Mesenchymal stem cell (in vitro differentiated cells and primary cell): ENCODE measurements at regions not wholly inside any gene's neighbourhood (a gene's known extent, or its start where the extent isn't known, plus 50 kb on each side); places are given as distances from the start of the nearest gene placed in this dataset.
"Not testable (repeated sequence)": the region's sequence is repeated elsewhere in the genome, so short reads cannot be mapped to it uniquely, and the experiment has no call there.

Source experiments
- DNase-seq: peaks from one replicate; pipeline ENCODE4 v3.0.0-alpha.2; 2013
- H2AFZ ChIP-seq: one replicate; pipeline ENCODE4 v1.6.1; 2013; ENCODE audit warnings: low read depth, mild to moderate bottlenecking, control low read depth, inconsistent platforms, low read length, moderate library complexity
- H2AK5ac ChIP-seq: 2 replicates; pipeline ENCODE4 v1.6.1; 2013; ENCODE audit warnings: low read length, moderate library complexity, mild to moderate bottlenecking, inconsistent platforms; ENCODE audit not compliant: severe bottlenecking
- H2BK120ac ChIP-seq: one replicate; pipeline ENCODE4 v1.6.1; 2013; ENCODE audit warnings: low read depth, mild to moderate bottlenecking, inconsistent platforms, low read length, moderate library complexity
- H2BK12ac ChIP-seq, 2 experiments: one replicate each; pipeline ENCODE4 v1.6.1; 2013; ENCODE audit warnings: inconsistent platforms in 2 of 2, low read length in 2 of 2, mild to moderate bottlenecking in 2 of 2, moderate library complexity in 2 of 2, control low read depth in 1 of 2
- H2BK15ac ChIP-seq: one replicate; pipeline ENCODE4 v1.6.1; 2013; ENCODE audit warnings: mild to moderate bottlenecking, low read depth, inconsistent platforms; ENCODE audit not compliant: poor library complexity, severe bottlenecking
- H2BK5ac ChIP-seq: 2 replicates; pipeline ENCODE4 v1.6.1; 2013; ENCODE audit warnings: low read depth, mild to moderate bottlenecking, low read length, control low read depth, inconsistent platforms; ENCODE audit not compliant: poor library complexity, severe bottlenecking
- H3K14ac ChIP-seq, 2 experiments: one replicate each; pipeline ENCODE4 v1.6.1; 2013; ENCODE audit warnings: inconsistent platforms in 2 of 2, low read length in 2 of 2, control low read depth in 1 of 2, mild to moderate bottlenecking in 1 of 2, moderate library complexity in 1 of 2
- H3K18ac ChIP-seq, 2 experiments: one replicate each; pipeline ENCODE4 v1.6.1; 2013; ENCODE audit warnings: inconsistent platforms in 2 of 2, low read length in 2 of 2, control low read depth in 1 of 2, low read depth in 1 of 2, mild to moderate bottlenecking in 1 of 2
- H3K23ac ChIP-seq, 2 experiments: one replicate each; pipeline ENCODE4 v1.6.1; 2013; ENCODE audit warnings: inconsistent platforms in 2 of 2, low read length in 2 of 2, mild to moderate bottlenecking in 2 of 2, moderate library complexity in 2 of 2, control low read depth in 1 of 2
- H3K27ac ChIP-seq: 2 replicates; pipeline ENCODE4 v1.5.1; 2013; ENCODE audit warnings: mild to moderate bottlenecking, moderate library complexity, low read length, control low read depth, inconsistent platforms; ENCODE audit not compliant: poor library complexity, severe bottlenecking
- H3K27me3 ChIP-seq, 2 experiments: 2 replicates each; pipeline versions ENCODE4 v1.6.1 to v1.7.0; 2013; ENCODE audit warnings: low read length in 2 of 2, mild to moderate bottlenecking in 2 of 2, moderate library complexity in 2 of 2, control low read depth in 1 of 2, inconsistent platforms in 1 of 2; ENCODE audit not compliant: control insufficient read depth in 1 of 2, insufficient read depth in 1 of 2
- H3K36me3 ChIP-seq, 2 experiments: 2 replicates each; pipeline versions ENCODE4 v1.6.1 to v1.7.0; 2013; ENCODE audit warnings: low read length in 2 of 2, control low read depth in 1 of 2, inconsistent platforms in 1 of 2, low read depth in 1 of 2, mild to moderate bottlenecking in 1 of 2; ENCODE audit not compliant: insufficient read depth in 2 of 2, control insufficient read depth in 1 of 2
- H3K4ac ChIP-seq, 2 experiments: one replicate each; pipeline ENCODE4 v1.6.1; 2013; ENCODE audit warnings: inconsistent platforms in 2 of 2, low read length in 2 of 2, mild to moderate bottlenecking in 2 of 2, moderate library complexity in 2 of 2, control low read depth in 1 of 2, low read depth in 1 of 2
- H3K4me1 ChIP-seq: 2 replicates; pipeline ENCODE4 v1.6.1; 2013; ENCODE audit warnings: low read depth, low read length, control low read depth; ENCODE audit not compliant: control insufficient read depth, insufficient read depth
- H3K4me2 ChIP-seq: 2 replicates; pipeline ENCODE4 v1.6.1; 2013; ENCODE audit warnings: low read length, mild to moderate bottlenecking, inconsistent platforms; ENCODE audit not compliant: poor library complexity, severe bottlenecking
- H3K4me3 ChIP-seq, 2 experiments: 2 replicates each; pipeline versions ENCODE4 v1.5.1 to v1.7.0; 2013; ENCODE audit warnings: low read length in 2 of 2, mild to moderate bottlenecking in 2 of 2, control low read depth in 1 of 2, low read depth in 1 of 2; ENCODE audit not compliant: insufficient read depth in 1 of 2
- H3K79me1 ChIP-seq: replicated peaks from 2 replicates; pipeline ENCODE4 v1.6.1; 2013; ENCODE audit warnings: mild to moderate bottlenecking, control low read depth, low read length, inconsistent platforms; ENCODE audit not compliant: poor library complexity, severe bottlenecking
- H3K9ac ChIP-seq: 2 replicates; pipeline ENCODE4 v1.7.0; 2013; ENCODE audit warnings: mild to moderate bottlenecking, low read length, moderate library complexity
- H3K9me3 ChIP-seq: 2 replicates; pipeline ENCODE4 v1.7.0; 2013; ENCODE audit warnings: mild to moderate bottlenecking, low read length; ENCODE audit not compliant: control insufficient read depth
- H4K8ac ChIP-seq: one replicate; pipeline ENCODE4 v1.6.1; 2013; ENCODE audit warnings: inconsistent platforms, mild to moderate bottlenecking, low read length, moderate library complexity
- H4K91ac ChIP-seq: one replicate; pipeline ENCODE4 v1.6.1; 2013; ENCODE audit warnings: mild to moderate bottlenecking, low read length, inconsistent platforms
- WGBS: methylation state at CpG from one replicate; pipeline ENCODE4 v1.1.7; 2013; ENCODE audit warnings: mixed read lengths; 5-methylcytosine and 5-hydroxymethylcytosine counted together

DNA sequence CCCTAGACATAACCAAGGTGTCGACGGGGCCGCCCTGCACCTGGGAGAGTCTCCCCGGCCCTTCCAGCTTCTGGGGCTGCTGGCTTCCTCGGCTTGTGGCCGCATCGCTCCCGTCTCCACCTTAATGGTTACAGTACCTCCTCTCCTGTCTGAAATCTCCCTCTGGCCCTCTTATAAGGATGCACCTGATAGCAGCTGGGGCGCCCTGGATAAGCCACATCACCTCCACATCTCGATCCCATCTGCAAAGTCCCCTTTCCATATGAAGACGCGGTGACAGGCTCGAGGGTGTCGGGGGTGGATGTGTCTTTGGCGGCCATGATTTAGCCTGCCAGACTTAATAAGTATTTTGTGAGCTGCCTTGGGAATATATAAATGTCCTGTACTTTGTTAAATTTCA, 169.0 kb downstream of the NPIPB11 start:
- not testable (repeated sequence) for H3K4me2 ChIP-seq, H3K27ac ChIP-seq, H3K36me3 ChIP-seq, H3K4ac ChIP-seq, H3K9me3 ChIP-seq, H2AFZ ChIP-seq, DNase-seq, H3K27me3 ChIP-seq, H2BK15ac ChIP-seq, H3K23ac ChIP-seq, H3K4me1 ChIP-seq, H3K18ac ChIP-seq, H3K9ac ChIP-seq, H2BK120ac ChIP-seq, H2BK12ac ChIP-seq, H4K91ac ChIP-seq, H3K4me3 ChIP-seq, H2AK5ac ChIP-seq, H4K8ac ChIP-seq, H3K79me1 ChIP-seq, H3K14ac ChIP-seq, H2BK5ac ChIP-seq
- 90% methylated on average over 14 of the region's 15 CpGs for WGBS

GRCh38 chr16:29237023-29237422, 169.5 kb downstream of the NPIPB11 start:
- not testable (repeated sequence) for H2BK5ac ChIP-seq, H3K4ac ChIP-seq, H3K4me2 ChIP-seq, H4K8ac ChIP-seq, H2BK120ac ChIP-seq, H3K36me3 ChIP-seq, H3K14ac ChIP-seq, H3K4me3 ChIP-seq, H3K9me3 ChIP-seq, H3K18ac ChIP-seq, H3K4me1 ChIP-seq, H3K9ac ChIP-seq, H3K27me3 ChIP-seq, H4K91ac ChIP-seq, H2AK5ac ChIP-seq, H3K79me1 ChIP-seq, H2AFZ ChIP-seq, DNase-seq, H2BK12ac ChIP-seq, H3K27ac ChIP-seq, H3K23ac ChIP-seq, H2BK15ac ChIP-seq
- 93% methylated on average over 24 of the region's 30 CpGs for WGBS

DNA sequence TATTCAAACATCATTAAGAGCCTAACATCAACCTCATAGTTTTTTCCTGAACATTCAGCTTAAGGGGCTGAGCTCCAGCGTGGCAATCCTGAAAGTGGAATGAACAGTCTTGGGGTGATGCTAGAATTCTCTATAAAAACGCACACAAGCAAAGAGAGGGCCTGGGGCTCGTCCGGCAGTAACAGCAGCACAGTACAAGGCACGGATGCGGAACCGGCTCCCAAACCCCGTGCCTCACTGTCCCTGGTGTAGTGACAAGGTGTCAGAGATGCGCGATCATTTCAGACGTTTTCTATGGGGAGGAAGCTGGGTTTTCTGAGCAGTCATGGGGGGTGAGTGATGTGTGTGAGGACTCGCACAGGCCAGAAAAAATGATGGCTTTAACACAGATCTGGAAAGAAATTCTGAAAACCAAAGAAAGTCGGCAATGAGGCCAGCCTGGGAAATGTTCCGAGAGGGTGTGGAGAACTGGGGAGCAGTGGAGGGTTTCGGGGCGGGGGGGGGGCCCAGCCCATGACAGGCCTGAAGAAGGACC, 170.6 kb downstream of the NPIPB11 start:
- H3K9ac ChIP-seq, H3K27ac ChIP-seq, H3K36me3 ChIP-seq, H3K4me1 ChIP-seq, H3K4me2 ChIP-seq, H3K79me1 ChIP-seq, H2BK15ac ChIP-seq, H2BK5ac ChIP-seq, H2BK120ac ChIP-seq, H4K91ac ChIP-seq, H3K27me3 ChIP-seq, H2BK12ac ChIP-seq, H3K4me3 ChIP-seq, H3K9me3 ChIP-seq, H3K23ac ChIP-seq, H2AK5ac ChIP-seq, H2AFZ ChIP-seq, H4K8ac ChIP-seq, H3K4ac ChIP-seq, DNase-seq, H3K18ac ChIP-seq, H3K14ac ChIP-seq: not testable (repeated sequence)
- WGBS = 94% methylated on average over 16 of the region's 16 CpGs

DNA sequence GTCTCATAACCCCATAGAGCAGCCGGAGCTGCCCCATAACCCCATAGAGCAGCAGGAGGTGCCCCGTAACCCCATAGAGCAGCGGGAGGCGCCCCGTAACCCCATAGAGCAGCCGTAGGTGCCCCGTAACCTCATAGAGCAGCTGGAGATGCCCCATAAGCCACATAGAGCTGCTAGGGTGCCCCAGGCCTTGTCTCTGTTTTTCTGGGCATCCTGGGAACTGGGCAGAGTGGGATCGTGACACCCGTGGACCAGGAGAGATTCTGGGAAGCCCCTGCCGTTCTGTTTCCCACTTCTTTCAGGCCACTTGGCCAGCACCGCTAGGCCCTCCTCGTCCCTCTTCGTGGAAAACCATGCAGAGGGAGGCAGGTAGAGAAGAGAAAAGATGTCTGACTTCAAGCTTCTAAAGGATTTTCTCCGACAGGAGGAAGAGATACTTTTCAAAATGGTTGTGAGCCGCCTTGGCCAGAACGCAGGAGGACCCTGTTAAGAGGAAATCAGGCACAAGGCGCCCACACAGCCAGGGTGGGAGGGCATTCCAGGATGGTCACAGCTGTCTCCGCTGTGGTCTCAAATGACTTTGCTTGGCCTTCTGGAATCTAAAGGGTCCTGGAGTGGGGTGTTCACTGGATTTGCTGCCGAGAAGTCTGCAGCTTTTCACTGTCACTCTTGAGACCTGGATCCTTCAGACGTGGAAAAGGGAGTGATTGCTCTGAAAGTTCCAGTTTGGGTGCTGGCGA, 171.8 kb downstream of the NPIPB11 start:
- H3K4me2 ChIP-seq = not testable (repeated sequence)

More for the DNA sequence above, 171.8 kb downstream of the NPIPB11 start:
- not testable (repeated sequence) for H3K4me3 ChIP-seq, H4K91ac ChIP-seq, H3K23ac ChIP-seq, H2BK12ac ChIP-seq, H3K27me3 ChIP-seq, H2BK120ac ChIP-seq, H3K4ac ChIP-seq, H3K14ac ChIP-seq, H3K18ac ChIP-seq, DNase-seq, H3K9ac ChIP-seq, H4K8ac ChIP-seq, H3K36me3 ChIP-seq, H3K4me1 ChIP-seq, H2AK5ac ChIP-seq, H3K79me1 ChIP-seq, H3K9me3 ChIP-seq, H3K27ac ChIP-seq, H2AFZ ChIP-seq, H2BK15ac ChIP-seq, H2BK5ac ChIP-seq
- WGBS = 91% methylated on average over 20 of the region's 21 CpGs
